ENCODE measurements at regions not wholly inside any gene's neighbourhood (a gene's known extent, or its start where the extent isn't known, plus 50 kb on each side); places are given as distances from the start of the nearest gene placed in this dataset.
"Not testable (repeated sequence)": the region's sequence is repeated elsewhere in the genome, so short reads cannot be mapped to it uniquely, and the experiment has no call there.

- no peak for DNase-seq
Observed at GRCh38 chr9:17083258-17083657, 51.6 kb upstream of the CNTLN start.

- DNase-seq, result no peak
Observed at GRCh38 chr9:17082343-17083064, 52.3 kb upstream of the CNTLN start.

- no peak for DNase-seq
Observed at GRCh38 chr9:17081814-17082213, 53.0 kb upstream of the CNTLN start.

GRCh38 chr9:17081351-17081750 lies 53.5 kb upstream of the CNTLN start:
- DNase-seq, result no peak

- DNase-seq, result peak; percentile 2
Observed at GRCh38 chr9:17075758-17076485, 58.9 kb upstream of the CNTLN start.

- DNase-seq, result no peak
Observed at GRCh38 chr9:17075146-17075757, 59.6 kb upstream of the CNTLN start.

- not testable (repeated sequence) for DNase-seq
Observed at GRCh38 chr9:17072563-17072962, 62.3 kb upstream of the CNTLN start.

- no peak for DNase-seq
Observed at GRCh38 chr9:17068671-17069070, 66.2 kb upstream of the CNTLN start.

- DNase-seq, result peak; percentile 73
Observed at GRCh38 chr9:17065062-17065461, 69.8 kb upstream of the CNTLN start.

- DNase-seq, result peak; percentile 31
Observed at GRCh38 chr9:17064558-17064957, 70.3 kb upstream of the CNTLN start.

GRCh38 chr9:17063535-17064135 lies 71.2 kb upstream of the CNTLN start:
- peak; percentile 68 for DNase-seq

GRCh38 chr9:17062497-17062896 lies 72.3 kb upstream of the CNTLN start:
- DNase-seq, result no peak

- no peak for DNase-seq
Observed at GRCh38 chr9:17060450-17060849, 74.4 kb upstream of the CNTLN start.

- no peak for DNase-seq
Observed at GRCh38 chr9:17059465-17059864, 75.4 kb upstream of the CNTLN start.

- DNase-seq, result no peak
Observed at GRCh38 chr9:17057729-17058128, 77.1 kb upstream of the CNTLN start.

- no peak for DNase-seq
Observed at GRCh38 chr9:17052626-17053025, 82.2 kb upstream of the CNTLN start.

- no peak for DNase-seq
Observed at GRCh38 chr9:17045381-17045940, 89.4 kb upstream of the CNTLN start.

- DNase-seq, result no peak
Observed at GRCh38 chr9:17031546-17031945, 103.3 kb upstream of the CNTLN start.

GRCh38 chr9:17025281-17025680 lies 109.6 kb upstream of the CNTLN start:
- DNase-seq, result no peak

GRCh38 chr9:17024129-17024528 lies 110.7 kb upstream of the CNTLN start:
- no peak for DNase-seq

GRCh38 chr9:17021387-17021970 lies 113.4 kb upstream of the CNTLN start:
- no peak for DNase-seq

GRCh38 chr9:17019398-17019797 lies 115.4 kb upstream of the CNTLN start:
- no peak for DNase-seq

Measured in NCI-H1092 (cell line).